ENCODE measurements at regions not wholly inside any gene's neighbourhood (a gene's known extent, or its start where the extent isn't known, plus 50 kb on each side); places are given as distances from the start of the nearest gene placed in this dataset.

DNA sequence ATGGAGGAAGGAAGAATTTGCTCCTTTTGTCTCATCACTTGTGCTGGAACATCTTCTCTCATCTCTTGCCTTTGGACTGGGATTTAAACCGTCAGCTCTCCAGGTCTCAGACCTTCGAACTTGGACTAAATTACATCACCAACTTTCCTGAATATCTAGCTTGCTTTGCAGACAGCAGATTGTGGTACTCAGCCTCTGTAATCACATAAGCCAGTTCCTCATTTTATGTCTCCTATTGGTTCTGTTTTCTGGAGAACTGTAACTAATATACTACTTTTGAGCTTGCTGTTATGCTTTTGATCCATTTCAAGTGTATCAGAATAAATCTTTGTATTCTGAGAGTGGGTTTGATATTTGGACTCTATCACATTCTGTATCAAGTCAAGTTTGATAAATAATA is 164.3 kb upstream of the VEPH1 start (continued):
- TF ChIP-seq, protein P1, sequence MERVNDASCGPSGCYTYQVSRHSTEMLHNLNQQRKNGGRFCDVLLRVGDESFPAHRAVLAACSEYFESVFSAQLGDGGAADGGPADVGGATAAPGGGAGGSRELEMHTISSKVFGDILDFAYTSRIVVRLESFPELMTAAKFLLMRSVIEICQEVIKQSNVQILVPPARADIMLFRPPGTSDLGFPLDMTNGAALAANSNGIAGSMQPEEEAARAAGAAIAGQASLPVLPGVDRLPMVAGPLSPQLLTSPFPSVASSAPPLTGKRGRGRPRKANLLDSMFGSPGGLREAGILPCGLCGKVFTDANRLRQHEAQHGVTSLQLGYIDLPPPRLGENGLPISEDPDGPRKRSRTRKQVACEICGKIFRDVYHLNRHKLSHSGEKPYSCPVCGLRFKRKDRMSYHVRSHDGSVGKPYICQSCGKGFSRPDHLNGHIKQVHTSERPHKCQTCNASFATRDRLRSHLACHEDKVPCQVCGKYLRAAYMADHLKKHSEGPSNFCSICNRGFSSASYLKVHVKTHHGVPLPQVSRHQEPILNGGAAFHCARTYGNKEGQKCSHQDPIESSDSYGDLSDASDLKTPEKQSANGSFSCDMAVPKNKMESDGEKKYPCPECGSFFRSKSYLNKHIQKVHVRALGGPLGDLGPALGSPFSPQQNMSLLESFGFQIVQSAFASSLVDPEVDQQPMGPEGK (CRISPR knock-in tag; IDR thresholded peaks at IDR 0.05; ENCODE audit: borderline replicate concordance): no peak
- TF ChIP-seq PPARA (CRISPR knock-in tag; IDR thresholded peaks at IDR 0.05; ENCODE audit: borderline replicate concordance): no peak

DNA sequence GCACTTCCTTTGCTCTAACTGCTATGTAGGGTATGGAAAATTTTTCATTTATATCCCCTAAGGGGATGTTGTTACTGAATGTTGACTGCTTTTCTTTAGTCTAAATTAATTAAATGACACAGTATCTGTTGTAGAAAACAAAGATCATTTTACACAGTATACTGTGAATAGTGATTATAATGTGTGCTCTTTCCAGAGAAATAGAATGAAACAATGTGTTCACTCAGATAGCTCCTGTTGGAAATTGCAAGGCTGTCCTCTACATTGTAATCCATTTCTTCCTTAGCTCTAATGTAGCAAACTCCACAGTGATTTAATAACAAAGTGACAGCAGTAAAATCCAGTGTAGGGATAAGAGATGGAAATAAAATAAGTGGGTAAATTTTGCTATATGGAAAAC is 159.0 kb upstream of the VEPH1 start:
- no peak for TF ChIP-seq ISL1 (CRISPR knock-in tag; IDR thresholded peaks at IDR 0.05)
- TF ChIP-seq CSDC2 (CRISPR knock-in tag; IDR thresholded peaks at IDR 0.05): no peak
- TF ChIP-seq PPARA (CRISPR knock-in tag; IDR thresholded peaks at IDR 0.05; ENCODE audit: borderline replicate concordance): no peak
- no peak for TF ChIP-seq ZNF70 (CRISPR knock-in tag; IDR thresholded peaks at IDR 0.05)
- no peak for TF ChIP-seq OSR1 (CRISPR knock-in tag; IDR thresholded peaks at IDR 0.05)
- TF ChIP-seq, protein P1 (CRISPR knock-in tag; IDR thresholded peaks at IDR 0.05; ENCODE audit: borderline replicate concordance): no peak
- TF ChIP-seq, protein P2, sequence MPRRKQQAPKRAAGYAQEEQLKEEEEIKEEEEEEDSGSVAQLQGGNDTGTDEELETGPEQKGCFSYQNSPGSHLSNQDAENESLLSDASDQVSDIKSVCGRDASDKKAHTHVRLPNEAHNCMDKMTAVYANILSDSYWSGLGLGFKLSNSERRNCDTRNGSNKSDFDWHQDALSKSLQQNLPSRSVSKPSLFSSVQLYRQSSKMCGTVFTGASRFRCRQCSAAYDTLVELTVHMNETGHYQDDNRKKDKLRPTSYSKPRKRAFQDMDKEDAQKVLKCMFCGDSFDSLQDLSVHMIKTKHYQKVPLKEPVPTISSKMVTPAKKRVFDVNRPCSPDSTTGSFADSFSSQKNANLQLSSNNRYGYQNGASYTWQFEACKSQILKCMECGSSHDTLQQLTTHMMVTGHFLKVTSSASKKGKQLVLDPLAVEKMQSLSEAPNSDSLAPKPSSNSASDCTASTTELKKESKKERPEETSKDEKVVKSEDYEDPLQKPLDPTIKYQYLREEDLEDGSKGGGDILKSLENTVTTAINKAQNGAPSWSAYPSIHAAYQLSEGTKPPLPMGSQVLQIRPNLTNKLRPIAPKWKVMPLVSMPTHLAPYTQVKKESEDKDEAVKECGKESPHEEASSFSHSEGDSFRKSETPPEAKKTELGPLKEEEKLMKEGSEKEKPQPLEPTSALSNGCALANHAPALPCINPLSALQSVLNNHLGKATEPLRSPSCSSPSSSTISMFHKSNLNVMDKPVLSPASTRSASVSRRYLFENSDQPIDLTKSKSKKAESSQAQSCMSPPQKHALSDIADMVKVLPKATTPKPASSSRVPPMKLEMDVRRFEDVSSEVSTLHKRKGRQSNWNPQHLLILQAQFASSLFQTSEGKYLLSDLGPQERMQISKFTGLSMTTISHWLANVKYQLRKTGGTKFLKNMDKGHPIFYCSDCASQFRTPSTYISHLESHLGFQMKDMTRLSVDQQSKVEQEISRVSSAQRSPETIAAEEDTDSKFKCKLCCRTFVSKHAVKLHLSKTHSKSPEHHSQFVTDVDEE (CRISPR knock-in tag; IDR thresholded peaks at IDR 0.05): no peak
- TF ChIP-seq ZFP30 (CRISPR knock-in tag; IDR thresholded peaks at IDR 0.05): no peak
- no peak for TF ChIP-seq TOX (CRISPR knock-in tag; IDR thresholded peaks at IDR 0.05; ENCODE audit: borderline replicate concordance)
- no peak for TF ChIP-seq BACH2 (CRISPR knock-in tag; IDR thresholded peaks at IDR 0.05; ENCODE audit: borderline replicate concordance)
- no peak for TF ChIP-seq SNAI2 (CRISPR knock-in tag; IDR thresholded peaks at IDR 0.05)
- no peak for TF ChIP-seq ARNTL (CRISPR knock-in tag; IDR thresholded peaks at IDR 0.05; ENCODE audit: borderline replicate concordance, low read depth)
- TF ChIP-seq ZNF8 (CRISPR knock-in tag; IDR thresholded peaks at IDR 0.05): no peak
- ATAC-seq: no peak

DNA sequence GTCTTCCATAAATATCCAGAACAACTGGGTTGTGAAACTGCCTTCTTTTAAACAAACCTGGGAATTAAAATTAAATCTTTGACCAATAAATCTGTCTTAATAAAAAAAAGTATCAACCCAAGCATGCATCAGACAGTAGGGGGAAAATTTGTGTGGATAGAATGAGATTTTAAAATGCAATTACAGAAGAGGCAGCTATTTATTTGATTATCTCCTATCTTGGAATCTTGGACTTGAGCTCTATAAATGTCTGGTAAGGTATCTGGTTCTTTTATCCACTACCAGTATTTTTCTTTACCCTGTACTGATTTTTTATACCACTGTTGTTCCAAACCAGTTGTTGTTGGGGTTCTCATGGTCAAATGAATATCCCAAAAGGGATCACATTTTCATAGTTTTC is 157.6 kb upstream of the VEPH1 start:
- TF ChIP-seq ARNTL (CRISPR knock-in tag; IDR thresholded peaks at IDR 0.05; ENCODE audit: borderline replicate concordance, low read depth) (no peak), TCF4 (CRISPR knock-in tag; IDR thresholded peaks at IDR 0.05; ENCODE audit: borderline replicate concordance) (0 out of 2 replicates have a peak, but pooled peaks have one; percentile 36), ZNF565 (CRISPR knock-in tag; conservative IDR thresholded peaks at IDR 0.05; ENCODE audit: low read depth) (no peak), ZC3H10 (CRISPR knock-in tag; IDR thresholded peaks at IDR 0.05) (0 out of 2 replicates have a peak, but pooled peaks have one; percentile 24), ZFP30 (CRISPR knock-in tag; IDR thresholded peaks at IDR 0.05) (no peak), ISL1 (CRISPR knock-in tag; IDR thresholded peaks at IDR 0.05) (peak; percentile 90)
- TF ChIP-seq, protein P3, sequence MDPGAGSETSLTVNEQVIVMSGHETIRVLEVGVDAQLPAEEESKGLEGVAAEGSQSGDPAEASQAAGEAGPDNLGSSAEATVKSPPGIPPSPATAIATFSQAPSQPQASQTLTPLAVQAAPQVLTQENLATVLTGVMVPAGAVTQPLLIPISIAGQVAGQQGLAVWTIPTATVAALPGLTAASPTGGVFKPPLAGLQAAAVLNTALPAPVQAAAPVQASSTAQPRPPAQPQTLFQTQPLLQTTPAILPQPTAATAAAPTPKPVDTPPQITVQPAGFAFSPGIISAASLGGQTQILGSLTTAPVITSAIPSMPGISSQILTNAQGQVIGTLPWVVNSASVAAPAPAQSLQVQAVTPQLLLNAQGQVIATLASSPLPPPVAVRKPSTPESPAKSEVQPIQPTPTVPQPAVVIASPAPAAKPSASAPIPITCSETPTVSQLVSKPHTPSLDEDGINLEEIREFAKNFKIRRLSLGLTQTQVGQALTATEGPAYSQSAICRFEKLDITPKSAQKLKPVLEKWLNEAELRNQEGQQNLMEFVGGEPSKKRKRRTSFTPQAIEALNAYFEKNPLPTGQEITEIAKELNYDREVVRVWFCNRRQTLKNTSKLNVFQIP (CRISPR knock-in tag; IDR thresholded peaks at IDR 0.05; ENCODE audit: borderline replicate concordance, low read depth): no peak
- TF ChIP-seq, protein P4, sequence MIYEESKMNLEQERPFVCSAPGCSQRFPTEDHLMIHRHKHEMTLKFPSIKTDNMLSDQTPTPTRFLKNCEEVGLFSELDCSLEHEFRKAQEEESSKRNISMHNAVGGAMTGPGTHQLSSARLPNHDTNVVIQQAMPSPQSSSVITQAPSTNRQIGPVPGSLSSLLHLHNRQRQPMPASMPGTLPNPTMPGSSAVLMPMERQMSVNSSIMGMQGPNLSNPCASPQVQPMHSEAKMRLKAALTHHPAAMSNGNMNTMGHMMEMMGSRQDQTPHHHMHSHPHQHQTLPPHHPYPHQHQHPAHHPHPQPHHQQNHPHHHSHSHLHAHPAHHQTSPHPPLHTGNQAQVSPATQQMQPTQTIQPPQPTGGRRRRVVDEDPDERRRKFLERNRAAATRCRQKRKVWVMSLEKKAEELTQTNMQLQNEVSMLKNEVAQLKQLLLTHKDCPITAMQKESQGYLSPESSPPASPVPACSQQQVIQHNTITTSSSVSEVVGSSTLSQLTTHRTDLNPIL (CRISPR knock-in tag; IDR thresholded peaks at IDR 0.05; ENCODE audit: low read depth): no peak
- TF ChIP-seq, protein P1 (CRISPR knock-in tag; IDR thresholded peaks at IDR 0.05; ENCODE audit: borderline replicate concordance): no peak
- peak; percentile 67; the same call in 2 of the 3 replicates for ATAC-seq
